ENCODE measurements at regions not wholly inside any gene's neighbourhood (a gene's known extent, or its start where the extent isn't known, plus 50 kb on each side); places are given as distances from the start of the nearest gene placed in this dataset.
"Not testable (repeated sequence)": the region's sequence is repeated elsewhere in the genome, so short reads cannot be mapped to it uniquely, and the experiment has no call there.

GRCh38 chr2:198546122-198546521, 741.7 kb downstream of the PLCL1 start:
- Mint-ChIP-seq H3K27me3 (no peaks in the 10 kb centered on the region), H3K9me3 (no peaks in the 10 kb centered on the region), H3K27ac (no peak overlapping the region), H3K36me3 (ENCODE audit: low read depth) (no peaks in the 10 kb centered on the region), H3K4me1 (ENCODE audit: low read depth) (no peaks in the 10 kb centered on the region), H3K4me3 (no peak overlapping the region)
- DNase-seq, result no peak

- Mint-ChIP-seq H3K27me3 (no peaks in the 10 kb centered on the region), H3K27ac (no peak overlapping the region), H3K4me1 (ENCODE audit: low read depth) (no peaks in the 10 kb centered on the region), H3K36me3 (ENCODE audit: low read depth) (no peaks in the 10 kb centered on the region), H3K4me3 (no peak overlapping the region), H3K9me3 (no peaks in the 10 kb centered on the region)
- no peak for DNase-seq
Measured at GRCh38 chr2:198545411-198545810, 741.0 kb downstream of the PLCL1 start.

- Mint-ChIP-seq H3K9me3 (no peaks in the 10 kb centered on the region), H3K36me3 (ENCODE audit: low read depth) (no peaks in the 10 kb centered on the region), H3K27me3 (no peaks in the 10 kb centered on the region), H3K4me1 (ENCODE audit: low read depth) (no peaks in the 10 kb centered on the region), H3K4me3 (no peak overlapping the region), H3K27ac (no peak overlapping the region)
- no peak for DNase-seq
Measured at GRCh38 chr2:198544461-198544860, 740.1 kb downstream of the PLCL1 start.

- Mint-ChIP-seq H3K27ac (no peak overlapping the region), H3K4me3 (no peak overlapping the region), H3K9me3 (no peaks in the 10 kb centered on the region), H3K27me3 (no peaks in the 10 kb centered on the region), H3K36me3 (ENCODE audit: low read depth) (no peaks in the 10 kb centered on the region), H3K4me1 (ENCODE audit: low read depth) (no peaks in the 10 kb centered on the region)
- no peak for DNase-seq
Measured at GRCh38 chr2:198534756-198535155, 730.4 kb downstream of the PLCL1 start.

- Mint-ChIP-seq H3K9me3 (no peaks in the 10 kb centered on the region), H3K36me3 (ENCODE audit: low read depth) (no peaks in the 10 kb centered on the region), H3K27me3 (no peaks in the 10 kb centered on the region), H3K4me1 (ENCODE audit: low read depth) (no peaks in the 10 kb centered on the region), H3K4me3 (no peak overlapping the region), H3K27ac (no peak overlapping the region)
- no peak for DNase-seq
Measured at GRCh38 chr2:198525211-198525969, 721.0 kb downstream of the PLCL1 start.

GRCh38 chr2:198523710-198524109, 719.3 kb downstream of the PLCL1 start:
- Mint-ChIP-seq H3K4me1 (ENCODE audit: low read depth) (no peaks in the 10 kb centered on the region), H3K4me3 (no peak overlapping the region), H3K36me3 (ENCODE audit: low read depth) (no peaks in the 10 kb centered on the region), H3K27me3 (no peaks in the 10 kb centered on the region), H3K27ac (no peak overlapping the region), H3K9me3 (no peaks in the 10 kb centered on the region)
- DNase-seq, result no peak

GRCh38 chr2:198518935-198519334, 714.5 kb downstream of the PLCL1 start:
- Mint-ChIP-seq H3K4me3 (no peak overlapping the region), H3K9me3 (no peaks in the 10 kb centered on the region), H3K27ac (no peak overlapping the region), H3K27me3 (no peaks in the 10 kb centered on the region), H3K36me3 (ENCODE audit: low read depth) (no peaks in the 10 kb centered on the region), H3K4me1 (ENCODE audit: low read depth) (no peaks in the 10 kb centered on the region)
- DNase-seq, result no peak

GRCh38 chr2:198517976-198518375, 713.6 kb downstream of the PLCL1 start:
- no peak for DNase-seq
- no peaks in the 10 kb centered on the region for H3K36me3 Mint-ChIP-seq (ENCODE audit: low read depth)
- no peaks in the 10 kb centered on the region for H3K27me3 Mint-ChIP-seq
- no peak overlapping the region for H3K4me3 Mint-ChIP-seq
- no peaks in the 10 kb centered on the region for H3K9me3 Mint-ChIP-seq
- H3K27ac Mint-ChIP-seq, result no peak overlapping the region
- no peaks in the 10 kb centered on the region for H3K4me1 Mint-ChIP-seq (ENCODE audit: low read depth)

GRCh38 chr2:198508610-198509009, 704.2 kb downstream of the PLCL1 start:
- not testable (repeated sequence) for H3K27me3 Mint-ChIP-seq; H3K4me1 Mint-ChIP-seq (ENCODE audit: low read depth); H3K36me3 Mint-ChIP-seq (ENCODE audit: low read depth); H3K9me3 Mint-ChIP-seq; H3K27ac Mint-ChIP-seq; DNase-seq; H3K4me3 Mint-ChIP-seq

GRCh38 chr2:198499539-198499938, 695.1 kb downstream of the PLCL1 start:
- Mint-ChIP-seq H3K36me3 (ENCODE audit: low read depth) (no peaks in the 10 kb centered on the region), H3K4me3 (no peak overlapping the region), H3K4me1 (ENCODE audit: low read depth) (no peaks in the 10 kb centered on the region), H3K9me3 (no peaks in the 10 kb centered on the region), H3K27me3 (no peaks in the 10 kb centered on the region), H3K27ac (no peak overlapping the region)
- no peak for DNase-seq

- Mint-ChIP-seq H3K4me3 (no peak overlapping the region), H3K4me1 (ENCODE audit: low read depth) (no peaks in the 10 kb centered on the region), H3K27me3 (no peaks in the 10 kb centered on the region), H3K9me3 (no peaks in the 10 kb centered on the region), H3K27ac (no peak overlapping the region), H3K36me3 (ENCODE audit: low read depth) (no peaks in the 10 kb centered on the region)
- DNase-seq, result no peak
Measured at GRCh38 chr2:198498516-198498915, 694.1 kb downstream of the PLCL1 start.

GRCh38 chr2:198498048-198498447, 693.7 kb downstream of the PLCL1 start:
- no peaks in the 10 kb centered on the region for H3K27me3 Mint-ChIP-seq

GRCh38 chr2:198494931-198495330, 690.5 kb downstream of the PLCL1 start:
- Mint-ChIP-seq H3K36me3 (ENCODE audit: low read depth) (no peaks in the 10 kb centered on the region), H3K27ac (no peak overlapping the region), H3K4me3 (no peak overlapping the region), H3K4me1 (ENCODE audit: low read depth) (no peaks in the 10 kb centered on the region), H3K27me3 (no peaks in the 10 kb centered on the region), H3K9me3 (no peaks in the 10 kb centered on the region)
- DNase-seq, result no peak

More at GRCh38 chr2:198498048-198498447, 693.7 kb downstream of the PLCL1 start:
- Mint-ChIP-seq H3K9me3 (no peaks in the 10 kb centered on the region), H3K36me3 (ENCODE audit: low read depth) (no peaks in the 10 kb centered on the region), H3K27ac (no peak overlapping the region), H3K4me1 (ENCODE audit: low read depth) (no peaks in the 10 kb centered on the region), H3K4me3 (no peak overlapping the region)
- DNase-seq, result no peak

GRCh38 chr2:198490748-198491147, 686.4 kb downstream of the PLCL1 start:
- Mint-ChIP-seq H3K36me3 (ENCODE audit: low read depth) (no peaks in the 10 kb centered on the region), H3K4me3 (no peak overlapping the region), H3K27ac (no peak overlapping the region), H3K27me3 (no peaks in the 10 kb centered on the region), H3K4me1 (ENCODE audit: low read depth) (no peaks in the 10 kb centered on the region), H3K9me3 (no peaks in the 10 kb centered on the region)
- no peak for DNase-seq

- Mint-ChIP-seq H3K27ac (no peak overlapping the region), H3K4me1 (ENCODE audit: low read depth) (no peaks in the 10 kb centered on the region), H3K27me3 (no peaks in the 10 kb centered on the region), H3K9me3 (no peaks in the 10 kb centered on the region), H3K36me3 (ENCODE audit: low read depth) (no peaks in the 10 kb centered on the region), H3K4me3 (no peak overlapping the region)
- DNase-seq, result no peak
Measured at GRCh38 chr2:198488964-198489363, 684.6 kb downstream of the PLCL1 start.

GRCh38 chr2:198483051-198483450, 678.7 kb downstream of the PLCL1 start:
- no peaks in the 10 kb centered on the region for H3K9me3 Mint-ChIP-seq
- no peak overlapping the region for H3K27ac Mint-ChIP-seq
- no peak for DNase-seq
- no peak overlapping the region for H3K4me3 Mint-ChIP-seq
- no peaks in the 10 kb centered on the region for H3K36me3 Mint-ChIP-seq (ENCODE audit: low read depth)
- H3K27me3 Mint-ChIP-seq, result peaks cover 2% of the 10 kb centered on the region
- H3K4me1 Mint-ChIP-seq (ENCODE audit: low read depth), result no peaks in the 10 kb centered on the region
